ENCODE measurements at regions not wholly inside any gene's neighbourhood (a gene's known extent, or its start where the extent isn't known, plus 50 kb on each side); places are given as distances from the start of the nearest gene placed in this dataset.

DNA sequence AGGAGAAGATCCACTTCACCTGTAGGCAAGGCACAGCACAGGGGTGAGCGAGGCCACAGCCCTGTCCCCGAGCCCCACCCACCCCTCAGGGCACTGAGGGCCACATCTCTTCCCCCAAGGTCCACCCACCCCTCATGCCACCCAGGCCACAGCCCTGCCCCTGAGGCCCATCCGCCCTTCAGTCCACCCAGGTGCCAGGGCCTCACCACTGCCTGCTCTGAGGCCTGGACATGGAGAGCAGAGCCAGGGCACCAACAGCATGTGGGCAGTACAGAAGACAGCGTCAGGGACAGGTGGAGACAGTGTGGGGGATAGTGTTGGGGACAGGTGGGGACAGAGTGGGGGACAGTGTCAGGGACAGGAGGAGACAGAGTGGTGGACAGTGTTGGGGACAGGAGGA is 138.3 kb downstream of the TMEM121 start:
- intact Hi-C loops (cut with micrococcal nuclease; ENCODE audit: unreplicated experiment), result no loop called here
- CTCF ChIA-PET, result no interaction called here
- POLR2A ChIA-PET (ENCODE audit: low non-redundant PET), result no interaction called here
- TF ChIP-seq EZH2 (IDR thresholded peaks at IDR 0.05; ENCODE audit: borderline replicate concordance, low read depth, low read length, poor library complexity, severe bottlenecking), result no peak
- TF ChIP-seq, protein P1, sequence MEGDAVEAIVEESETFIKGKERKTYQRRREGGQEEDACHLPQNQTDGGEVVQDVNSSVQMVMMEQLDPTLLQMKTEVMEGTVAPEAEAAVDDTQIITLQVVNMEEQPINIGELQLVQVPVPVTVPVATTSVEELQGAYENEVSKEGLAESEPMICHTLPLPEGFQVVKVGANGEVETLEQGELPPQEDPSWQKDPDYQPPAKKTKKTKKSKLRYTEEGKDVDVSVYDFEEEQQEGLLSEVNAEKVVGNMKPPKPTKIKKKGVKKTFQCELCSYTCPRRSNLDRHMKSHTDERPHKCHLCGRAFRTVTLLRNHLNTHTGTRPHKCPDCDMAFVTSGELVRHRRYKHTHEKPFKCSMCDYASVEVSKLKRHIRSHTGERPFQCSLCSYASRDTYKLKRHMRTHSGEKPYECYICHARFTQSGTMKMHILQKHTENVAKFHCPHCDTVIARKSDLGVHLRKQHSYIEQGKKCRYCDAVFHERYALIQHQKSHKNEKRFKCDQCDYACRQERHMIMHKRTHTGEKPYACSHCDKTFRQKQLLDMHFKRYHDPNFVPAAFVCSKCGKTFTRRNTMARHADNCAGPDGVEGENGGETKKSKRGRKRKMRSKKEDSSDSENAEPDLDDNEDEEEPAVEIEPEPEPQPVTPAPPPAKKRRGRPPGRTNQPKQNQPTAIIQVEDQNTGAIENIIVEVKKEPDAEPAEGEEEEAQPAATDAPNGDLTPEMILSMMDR (conservative IDR thresholded peaks at IDR 0.05; ENCODE audit: low read depth, low read length), result no peak
- Histone ChIP-seq H3K27me3 (replicated peaks; ENCODE audit: insufficient read depth, low read depth, low read length, poor library complexity) (no peaks in the 10 kb centered on the region), H3K4me1 (ENCODE audit: insufficient read depth, low read length, poor library complexity, severe bottlenecking) (no peaks in the 10 kb centered on the region), H3K9me3 (ENCODE audit: low read depth, low read length, poor library complexity, severe bottlenecking) (no peaks in the 10 kb centered on the region), H3K4me3 (ENCODE audit: low read depth, low read length, poor library complexity, severe bottlenecking) (no peak overlapping the region), H3K36me3 (ENCODE audit: insufficient read depth, low read length, poor library complexity, severe bottlenecking) (no peaks in the 10 kb centered on the region), H3K27ac (ENCODE audit: low read depth, low read length, poor library complexity, severe bottlenecking) (no peak overlapping the region)
- DNase-seq (ENCODE audit: low spot score), result no peak
- BruUV-seq (replicated peaks), result no TSS peak

DNA sequence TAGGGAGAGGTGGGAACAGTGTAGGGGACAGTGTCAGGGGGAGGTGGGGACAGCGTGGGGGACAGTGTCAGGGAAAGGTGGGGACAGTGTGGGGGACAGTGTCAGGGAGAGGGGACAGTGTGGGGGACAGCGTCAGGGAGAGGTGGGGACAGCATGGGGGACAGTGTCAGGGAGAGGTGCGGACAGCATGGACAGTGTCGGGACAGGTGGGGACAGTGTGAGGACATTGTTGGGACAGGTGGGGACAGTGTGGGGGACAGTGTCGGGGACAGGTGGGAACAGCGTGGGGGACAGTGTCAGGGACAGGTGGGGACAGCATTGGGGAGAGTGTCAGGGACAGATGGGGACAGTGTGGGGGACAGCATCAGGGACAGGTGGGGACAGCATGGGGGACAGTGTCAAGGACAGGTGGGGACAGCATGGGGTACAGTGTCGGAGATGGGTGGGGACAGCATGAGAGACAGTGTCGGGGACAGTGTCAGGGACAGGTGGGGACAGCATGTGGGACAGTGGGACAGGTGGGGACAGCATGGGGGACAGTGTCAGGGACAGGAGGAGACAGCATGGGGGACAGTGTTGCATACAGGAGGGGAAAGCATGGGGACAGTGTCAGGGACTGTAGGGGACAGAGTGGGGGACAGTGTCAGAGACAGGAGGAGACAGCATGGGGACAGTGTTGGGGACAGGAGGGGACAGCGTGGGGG is 139.0 kb downstream of the TMEM121 start:
- Histone ChIP-seq H3K27me3 (replicated peaks; ENCODE audit: insufficient read depth, low read depth, low read length, poor library complexity) (no peaks in the 10 kb centered on the region), H3K4me3 (ENCODE audit: low read depth, low read length, poor library complexity, severe bottlenecking) (no peak overlapping the region), H3K4me1 (ENCODE audit: insufficient read depth, low read length, poor library complexity, severe bottlenecking) (no peaks in the 10 kb centered on the region), H3K27ac (ENCODE audit: low read depth, low read length, poor library complexity, severe bottlenecking) (no peak overlapping the region), H3K36me3 (ENCODE audit: insufficient read depth, low read length, poor library complexity, severe bottlenecking) (no peaks in the 10 kb centered on the region), H3K9me3 (ENCODE audit: low read depth, low read length, poor library complexity, severe bottlenecking) (no peaks in the 10 kb centered on the region)
- ChIA-PET POLR2A (ENCODE audit: low non-redundant PET) (no interaction called here), CTCF (no interaction called here)
- BruUV-seq (replicated peaks), result no TSS peak
- no peak for TF ChIP-seq EZH2 (IDR thresholded peaks at IDR 0.05; ENCODE audit: borderline replicate concordance, low read depth, low read length, poor library complexity, severe bottlenecking)
- TF ChIP-seq, protein P1 (conservative IDR thresholded peaks at IDR 0.05; ENCODE audit: low read depth, low read length), result no peak
- DNase-seq (ENCODE audit: low spot score), result no peak
- intact Hi-C loops (cut with micrococcal nuclease; ENCODE audit: unreplicated experiment), result no loop called here

DNA sequence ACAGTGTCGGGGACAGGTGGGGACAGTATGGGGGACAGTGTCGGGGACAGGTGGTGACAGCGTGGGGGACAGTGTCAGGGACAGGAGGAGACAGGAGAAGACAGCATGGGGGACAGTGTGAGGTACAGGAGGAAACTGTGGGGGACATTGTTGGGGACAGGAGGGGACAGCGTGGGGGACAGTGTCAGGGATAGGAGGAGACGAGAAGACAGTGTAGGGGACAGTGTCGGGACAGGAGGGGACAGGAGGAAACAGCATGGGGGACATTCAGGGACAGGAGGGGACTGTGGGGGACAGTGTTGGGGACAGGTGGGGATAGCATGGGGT is 139.5 kb downstream of the TMEM121 start:
- no peak for DNase-seq (ENCODE audit: low spot score)
- H3K4me1 ChIP-seq (ENCODE audit: insufficient read depth, low read length, poor library complexity, severe bottlenecking), result no peaks in the 10 kb centered on the region
- no peak overlapping the region for H3K4me3 ChIP-seq (ENCODE audit: low read depth, low read length, poor library complexity, severe bottlenecking)
- ChIA-PET CTCF (no interaction called here), POLR2A (ENCODE audit: low non-redundant PET) (no interaction called here)
- intact Hi-C loops (cut with micrococcal nuclease; ENCODE audit: unreplicated experiment), result no loop called here
- no TSS peak for BruUV-seq (replicated peaks)
- H3K9me3 ChIP-seq (ENCODE audit: low read depth, low read length, poor library complexity, severe bottlenecking), result no peaks in the 10 kb centered on the region
- no peaks in the 10 kb centered on the region for H3K27me3 ChIP-seq (replicated peaks; ENCODE audit: insufficient read depth, low read depth, low read length, poor library complexity)
- H3K36me3 ChIP-seq (ENCODE audit: insufficient read depth, low read length, poor library complexity, severe bottlenecking), result no peaks in the 10 kb centered on the region
- TF ChIP-seq, protein P1 (conservative IDR thresholded peaks at IDR 0.05; ENCODE audit: low read depth, low read length), result no peak
- TF ChIP-seq EZH2 (IDR thresholded peaks at IDR 0.05; ENCODE audit: borderline replicate concordance, low read depth, low read length, poor library complexity, severe bottlenecking), result no peak
- no peak overlapping the region for H3K27ac ChIP-seq (ENCODE audit: low read depth, low read length, poor library complexity, severe bottlenecking)
